Activated naive CD4-positive, alpha-beta T cell treated with anti-CD3 and anti-CD28 coated beads, Interleukin-2, amount 10 ng/mL, durations not matched to agents 7 days and 5 days (primary cell): ENCODE measurements at regions not wholly inside any gene's neighbourhood (a gene's known extent, or its start where the extent isn't known, plus 50 kb on each side); places are given as distances from the start of the nearest gene placed in this dataset.

ENCODE experiments used
- CTCF ChIA-PET: fragments of 350-600 bp; sonication (Branson Sonifier 250); formaldehyde crosslinking; loops from one replicate; lab custom pipeline; 2021; ENCODE audit warnings: antibody characterized with exemption; lab: Charles Lee
- DNase-seq: peaks from one replicate; pipeline ENCODE4 v3.0.0-alpha.2; 2020
- H3K27ac Mint-ChIP-seq: one replicate; pipeline ENCODE4 v1.8.0; 2021; ENCODE audit warnings: mild to moderate bottlenecking, moderate library complexity, mixed read lengths
- H3K27me3 Mint-ChIP-seq: one replicate; pipeline ENCODE4 v1.8.0; 2021; ENCODE audit warnings: mild to moderate bottlenecking, mixed read lengths
- H3K36me3 Mint-ChIP-seq: one replicate; pipeline ENCODE4 v1.8.0; 2021; ENCODE audit warnings: mixed read lengths
- H3K4me1 Mint-ChIP-seq: one replicate; pipeline ENCODE4 v1.8.0; 2021; ENCODE audit warnings: mixed read lengths
- H3K4me3 Mint-ChIP-seq: one replicate; pipeline ENCODE4 v1.8.0; 2021; ENCODE audit warnings: mild to moderate bottlenecking, moderate library complexity, mixed read lengths
- H3K9me3 Mint-ChIP-seq: one replicate; pipeline ENCODE4 v1.8.0; 2021; ENCODE audit warnings: mixed read lengths

DNA sequence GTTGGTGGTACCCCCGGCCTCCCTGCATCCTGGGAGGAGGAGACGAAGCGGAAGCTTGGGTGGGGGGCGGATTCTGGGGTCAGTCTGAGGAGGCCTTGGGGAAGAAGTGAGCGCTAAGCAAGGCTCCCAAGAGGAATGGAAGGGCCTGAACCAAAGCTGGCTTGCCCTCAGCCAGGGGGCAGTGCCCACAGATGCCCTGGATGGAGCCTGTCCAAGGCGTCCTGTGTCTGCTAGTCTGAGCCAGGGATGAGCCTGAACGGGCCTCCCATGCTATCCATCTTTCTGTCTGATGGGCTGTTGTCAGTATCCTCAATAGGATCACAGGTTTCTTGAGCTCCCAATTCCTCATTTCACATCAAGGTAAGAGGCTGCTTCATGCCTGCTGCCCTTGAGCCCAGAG lies 122.3 kb upstream of the LHX1 start:
- Mint-ChIP-seq H3K36me3 (no peaks in the 10 kb centered on the region), H3K27ac (no peak overlapping the region), H3K27me3 (peaks cover 75% of the 10 kb centered on the region), H3K4me1 (no peaks in the 10 kb centered on the region), H3K4me3 (no peak overlapping the region), H3K9me3 (no peaks in the 10 kb centered on the region)
- CTCF ChIA-PET = no interaction called here
- no peak for DNase-seq

DNA sequence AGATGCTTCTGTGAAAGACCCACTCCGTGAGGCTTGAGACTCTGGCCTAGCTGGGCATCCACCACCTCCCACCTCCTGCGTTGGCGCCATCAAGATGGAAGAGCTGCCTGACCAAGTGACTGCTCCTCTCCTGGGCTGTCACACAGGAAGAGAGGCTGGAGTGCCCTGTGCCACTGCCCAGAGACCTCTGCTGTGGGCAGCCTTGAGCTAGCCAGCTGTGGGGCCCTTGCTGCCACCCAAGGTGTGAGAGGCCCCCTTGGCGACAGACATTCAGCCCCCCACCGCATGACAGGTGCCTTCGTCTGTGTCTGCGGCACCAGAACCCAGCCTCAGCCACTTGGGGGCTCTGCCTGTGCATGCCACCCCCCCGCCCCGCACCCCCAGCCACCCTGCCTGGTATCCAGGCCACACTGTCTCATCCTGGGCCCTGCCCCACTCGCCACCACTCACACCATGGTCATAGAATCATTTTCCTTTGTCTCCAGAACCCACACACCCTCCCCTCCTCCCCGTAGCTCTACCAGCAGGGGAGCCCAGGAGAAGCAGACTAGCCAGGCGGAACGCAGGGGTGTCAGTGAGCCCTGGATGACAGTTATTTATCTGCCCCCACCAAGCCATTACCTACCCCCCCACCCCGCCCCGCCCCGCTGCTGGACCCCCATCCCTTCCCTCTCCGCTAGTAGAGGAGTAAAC lies 120.9 kb upstream of the LHX1 start:
- no peak overlapping the region for H3K27ac Mint-ChIP-seq
- no peak for DNase-seq
- H3K27me3 Mint-ChIP-seq = peaks cover 70% of the 10 kb centered on the region
- H3K9me3 Mint-ChIP-seq = no peaks in the 10 kb centered on the region
- H3K36me3 Mint-ChIP-seq = no peaks in the 10 kb centered on the region
- H3K4me3 Mint-ChIP-seq = no peak overlapping the region
- H3K4me1 Mint-ChIP-seq = no peaks in the 10 kb centered on the region
- CTCF ChIA-PET = no interaction called here

DNA sequence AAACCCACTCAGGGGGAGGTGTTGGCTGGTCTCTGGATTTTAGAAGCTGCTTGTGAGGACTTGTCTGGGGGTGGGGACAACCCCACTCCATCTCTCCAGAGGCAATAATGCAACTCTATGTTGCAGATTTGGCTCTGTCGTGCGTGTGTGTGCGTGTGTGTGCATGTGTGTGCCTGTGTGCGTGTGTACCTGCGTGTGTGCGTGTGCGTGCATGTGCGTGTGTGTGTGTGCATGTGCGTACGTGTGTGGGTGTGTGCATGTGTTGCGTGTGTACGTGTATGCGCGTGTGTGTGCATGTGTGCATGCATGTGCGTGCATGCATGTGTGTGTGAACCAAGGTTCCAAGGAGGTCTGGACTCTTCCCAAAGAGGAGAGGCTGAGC lies 120.4 kb upstream of the LHX1 start:
- H3K36me3 Mint-ChIP-seq = no peaks in the 10 kb centered on the region
- H3K4me1 Mint-ChIP-seq = no peaks in the 10 kb centered on the region
- H3K9me3 Mint-ChIP-seq = no peaks in the 10 kb centered on the region
- peaks cover 67% of the 10 kb centered on the region for H3K27me3 Mint-ChIP-seq
- no peak for DNase-seq
- CTCF ChIA-PET = no interaction called here
- H3K27ac Mint-ChIP-seq = no peak overlapping the region
- no peak overlapping the region for H3K4me3 Mint-ChIP-seq

DNA sequence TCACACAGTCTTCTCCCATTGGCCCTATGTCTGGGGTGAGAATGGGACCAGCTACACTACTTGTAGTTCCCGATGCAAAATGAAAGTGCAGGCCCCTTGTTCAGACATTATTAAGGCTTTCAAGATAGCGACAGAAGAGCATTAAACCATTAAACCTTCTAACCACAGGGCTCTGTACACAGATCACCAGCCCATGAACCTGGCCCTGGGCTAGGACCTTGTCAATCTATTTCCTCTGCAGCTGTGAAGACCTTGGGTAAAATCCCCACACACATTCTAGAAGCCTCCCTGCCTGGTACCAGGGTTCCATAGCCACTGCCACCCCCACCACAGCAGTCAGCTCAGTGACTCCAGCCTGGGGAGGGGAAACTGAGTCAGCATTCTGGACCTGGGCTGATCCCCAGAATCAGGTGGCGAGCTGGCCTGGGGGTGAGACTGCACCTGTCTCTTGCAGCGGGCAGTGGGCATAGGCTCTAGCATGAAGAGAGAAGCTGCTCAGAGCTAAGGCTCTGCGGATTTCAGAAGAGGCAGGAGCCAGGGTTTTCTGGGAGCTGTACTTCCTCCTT lies 119.7 kb upstream of the LHX1 start:
- H3K36me3 Mint-ChIP-seq = no peaks in the 10 kb centered on the region
- no peak overlapping the region for H3K4me3 Mint-ChIP-seq
- no peak overlapping the region for H3K27ac Mint-ChIP-seq
- DNase-seq = no peak
- H3K4me1 Mint-ChIP-seq = no peaks in the 10 kb centered on the region
- peaks cover 64% of the 10 kb centered on the region for H3K27me3 Mint-ChIP-seq
- no peaks in the 10 kb centered on the region for H3K9me3 Mint-ChIP-seq
- CTCF ChIA-PET = no interaction called here

DNA sequence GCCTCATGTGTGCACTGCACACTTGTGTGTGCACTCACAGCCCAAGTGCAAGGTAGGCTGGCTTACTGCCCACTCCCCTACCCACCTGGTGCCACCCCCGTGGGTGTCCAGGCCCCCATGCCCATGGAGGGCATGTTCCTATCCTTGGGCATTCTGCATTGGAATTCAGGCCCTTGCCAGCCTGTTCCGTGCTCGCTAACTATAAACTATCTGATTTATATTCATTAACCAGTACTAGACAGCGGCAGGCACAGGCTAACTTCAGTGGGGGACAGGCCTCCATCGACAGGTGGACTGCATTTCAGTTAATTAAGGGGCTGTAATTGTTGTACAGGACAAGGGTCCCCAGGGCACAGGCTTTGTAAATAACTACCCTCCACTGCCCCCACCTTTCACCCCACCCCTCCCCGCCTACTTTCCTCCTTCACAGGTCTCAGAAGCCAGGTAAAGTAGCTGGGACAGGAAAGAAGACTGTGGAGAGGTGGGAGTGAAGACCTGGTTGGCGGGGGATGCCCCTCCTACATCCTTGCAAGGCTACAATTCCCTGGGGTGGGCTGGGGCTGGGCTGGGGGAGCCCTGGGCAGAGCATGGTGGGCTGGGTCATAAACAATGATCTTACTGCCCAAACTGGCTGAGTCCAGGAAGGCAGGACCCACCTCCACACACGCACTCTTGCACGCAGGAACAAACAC lies 119.0 kb upstream of the LHX1 start:
- Mint-ChIP-seq H3K4me3 (no peak overlapping the region), H3K27me3 (peaks cover 57% of the 10 kb centered on the region), H3K9me3 (no peaks in the 10 kb centered on the region), H3K4me1 (no peaks in the 10 kb centered on the region), H3K27ac (no peak overlapping the region), H3K36me3 (no peaks in the 10 kb centered on the region)
- CTCF ChIA-PET = no interaction called here
- no peak for DNase-seq

DNA sequence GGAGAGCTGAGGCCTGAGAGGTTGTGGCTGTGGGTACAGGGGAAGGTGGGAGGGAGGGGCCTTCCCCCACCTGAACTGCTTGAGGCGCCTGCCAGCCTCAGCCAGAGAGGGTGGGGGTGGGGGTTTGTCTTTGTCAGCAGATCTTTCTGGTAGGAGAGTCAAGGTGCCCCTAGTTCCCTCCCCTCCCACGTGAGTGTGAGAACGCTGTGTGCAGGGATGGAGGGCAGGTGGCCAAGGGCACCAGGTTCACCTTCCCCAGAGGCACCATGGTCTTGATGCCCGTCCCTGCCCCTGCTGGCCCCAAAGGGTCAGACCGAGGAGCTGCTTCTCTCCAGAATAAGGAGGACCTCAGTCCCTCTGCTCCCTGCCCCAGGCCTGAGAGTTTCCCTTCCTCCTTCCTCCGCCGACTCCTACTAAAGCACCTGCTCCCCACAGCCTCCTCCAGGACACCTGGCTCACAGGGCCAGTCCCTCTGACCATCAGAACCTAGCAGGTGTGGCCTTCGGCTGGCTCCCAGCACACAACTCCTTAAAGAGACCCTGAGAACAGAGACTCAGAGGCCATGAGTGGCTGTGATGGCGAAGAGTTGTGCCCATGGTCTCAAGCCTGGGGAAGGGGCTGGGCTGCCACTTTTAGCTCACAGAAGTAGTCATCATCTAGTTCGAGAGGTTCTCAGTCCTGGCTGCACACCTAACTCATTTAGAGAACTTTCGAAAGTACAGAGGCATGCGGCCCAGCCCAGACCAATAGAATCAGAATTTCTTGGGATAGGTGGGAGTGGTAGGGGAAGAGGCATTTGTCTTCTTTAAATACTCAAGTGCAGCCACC lies 113.2 kb upstream of the LHX1 start:
- H3K27me3 Mint-ChIP-seq = peaks cover 72% of the 10 kb centered on the region
- no peaks in the 10 kb centered on the region for H3K9me3 Mint-ChIP-seq
- H3K27ac Mint-ChIP-seq = no peak overlapping the region
- CTCF ChIA-PET = no interaction called here
- DNase-seq = no peak
- no peak overlapping the region for H3K4me3 Mint-ChIP-seq
- no peaks in the 10 kb centered on the region for H3K4me1 Mint-ChIP-seq
- H3K36me3 Mint-ChIP-seq = no peaks in the 10 kb centered on the region

DNA sequence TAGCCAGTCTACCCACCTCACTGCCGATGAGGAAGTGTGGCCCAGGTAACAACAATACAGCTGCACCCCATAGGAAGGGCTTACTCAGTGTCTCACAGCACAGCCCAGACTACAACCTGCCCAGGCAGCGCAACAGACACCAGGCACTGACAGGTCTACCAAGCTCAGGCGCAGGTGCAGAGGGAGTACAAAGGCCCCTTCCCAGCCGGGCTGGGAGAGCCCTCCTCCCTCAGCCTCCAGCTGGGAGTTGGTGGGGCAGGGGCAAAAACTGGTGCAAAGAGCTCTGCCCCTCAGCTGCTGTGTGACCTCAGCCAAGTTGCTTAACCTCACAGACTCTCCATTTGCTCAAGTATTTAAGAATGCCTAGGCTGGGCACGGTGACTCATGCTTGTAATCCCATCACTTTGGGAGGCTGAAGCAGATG lies 112.6 kb upstream of the LHX1 start:
- Mint-ChIP-seq H3K9me3 (no peaks in the 10 kb centered on the region), H3K4me1 (no peaks in the 10 kb centered on the region), H3K27me3 (peaks cover 67% of the 10 kb centered on the region), H3K36me3 (no peaks in the 10 kb centered on the region), H3K4me3 (no peak overlapping the region), H3K27ac (no peak overlapping the region)
- DNase-seq = no peak
- CTCF ChIA-PET = no interaction called here

DNA sequence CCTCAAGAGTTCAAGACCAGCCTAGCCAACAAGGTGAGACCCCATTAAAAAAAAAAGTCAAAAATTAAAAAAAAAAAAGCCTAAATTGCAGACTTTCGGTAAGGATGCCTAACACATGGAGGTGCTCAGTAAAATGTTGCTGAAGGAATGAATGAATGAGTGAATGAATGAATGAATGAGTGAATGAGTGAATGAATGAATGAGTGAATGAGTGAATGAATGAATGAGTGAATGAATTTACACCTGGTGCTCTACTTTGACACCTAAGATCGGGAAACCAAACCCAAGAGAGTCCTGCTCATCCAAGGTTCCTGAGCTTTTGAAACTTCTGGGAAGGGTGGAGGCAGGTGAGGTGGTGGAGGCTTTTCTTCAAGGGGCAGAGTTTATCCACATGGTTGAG lies 112.2 kb upstream of the LHX1 start:
- Mint-ChIP-seq H3K27ac (no peak overlapping the region), H3K9me3 (no peaks in the 10 kb centered on the region), H3K27me3 (peaks cover 67% of the 10 kb centered on the region), H3K4me3 (no peak overlapping the region), H3K36me3 (no peaks in the 10 kb centered on the region), H3K4me1 (no peaks in the 10 kb centered on the region)
- CTCF ChIA-PET = no interaction called here
- DNase-seq = no peak

DNA sequence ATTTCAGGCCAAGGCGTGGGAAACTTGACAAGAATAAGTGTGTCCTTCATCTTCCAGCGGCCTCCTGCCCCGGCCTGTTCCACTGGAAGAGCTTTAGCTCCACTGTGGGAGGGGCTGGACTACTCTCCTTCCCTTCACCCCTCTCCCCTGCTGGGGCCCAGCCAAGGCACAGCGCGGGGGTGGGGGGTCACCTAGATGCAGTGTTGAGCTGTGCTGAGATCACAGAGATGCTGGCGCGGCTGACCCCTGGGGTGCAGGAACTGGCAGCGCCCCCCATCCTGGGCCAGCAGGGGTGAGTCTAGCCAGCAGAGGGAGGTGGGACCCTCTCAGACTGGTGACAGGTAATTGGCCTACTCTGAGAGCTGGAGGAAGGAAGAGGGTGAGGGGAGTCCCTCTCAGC lies 111.8 kb upstream of the LHX1 start:
- Mint-ChIP-seq H3K9me3 (no peaks in the 10 kb centered on the region), H3K4me1 (no peaks in the 10 kb centered on the region), H3K4me3 (no peak overlapping the region), H3K36me3 (no peaks in the 10 kb centered on the region), H3K27me3 (peaks cover 66% of the 10 kb centered on the region), H3K27ac (no peak overlapping the region)
- DNase-seq = no peak
- CTCF ChIA-PET = no interaction called here

DNA sequence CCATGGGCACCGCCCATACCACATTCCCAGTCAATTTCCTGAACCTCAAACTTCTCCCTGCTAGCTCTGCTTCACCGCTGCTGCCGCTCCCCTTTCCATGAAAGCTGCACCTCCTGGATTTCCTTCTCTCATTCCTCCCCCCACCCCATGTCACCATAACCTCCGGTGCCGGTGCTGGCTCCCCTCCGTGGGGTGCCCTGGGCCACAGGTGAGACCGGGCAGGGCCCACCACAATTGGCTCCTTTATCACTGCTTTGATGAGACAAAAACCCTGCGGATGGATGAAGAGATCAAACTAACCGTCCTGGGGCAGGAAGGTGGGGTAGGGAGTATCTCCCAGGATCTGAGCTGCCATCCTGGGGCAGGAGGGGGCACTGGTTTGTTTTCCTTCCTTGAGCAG lies 111.3 kb upstream of the LHX1 start:
- Mint-ChIP-seq H3K36me3 (no peaks in the 10 kb centered on the region), H3K27ac (no peak overlapping the region), H3K27me3 (peaks cover 62% of the 10 kb centered on the region), H3K4me1 (no peaks in the 10 kb centered on the region), H3K9me3 (no peaks in the 10 kb centered on the region), H3K4me3 (no peak overlapping the region)
- DNase-seq = no peak
- CTCF ChIA-PET = no interaction called here

DNA sequence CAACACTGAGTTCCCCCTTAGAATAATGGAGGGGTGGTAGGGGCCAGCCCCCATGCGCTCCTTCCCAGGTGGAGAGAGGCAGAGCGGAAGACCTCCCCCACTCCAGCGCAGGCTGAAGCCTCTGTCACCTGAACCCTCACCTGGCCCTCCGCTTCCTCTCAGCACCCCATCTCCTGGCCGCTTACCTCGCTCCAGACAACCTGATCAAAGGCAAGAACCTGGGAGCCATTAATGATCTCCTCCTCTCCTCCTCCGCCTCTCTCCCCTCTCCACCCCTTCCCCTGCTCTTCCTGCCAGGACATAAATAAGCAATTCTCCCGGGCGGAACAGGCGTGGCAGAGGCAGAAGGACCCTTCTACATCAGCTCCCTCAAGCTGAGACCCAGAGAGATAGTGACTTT lies 110.2 kb upstream of the LHX1 start:
- CTCF ChIA-PET = no interaction called here
- Mint-ChIP-seq H3K27me3 (peaks cover 54% of the 10 kb centered on the region), H3K4me1 (no peaks in the 10 kb centered on the region), H3K9me3 (no peaks in the 10 kb centered on the region), H3K4me3 (no peak overlapping the region), H3K36me3 (no peaks in the 10 kb centered on the region), H3K27ac (no peak overlapping the region)
- no peak for DNase-seq

DNA sequence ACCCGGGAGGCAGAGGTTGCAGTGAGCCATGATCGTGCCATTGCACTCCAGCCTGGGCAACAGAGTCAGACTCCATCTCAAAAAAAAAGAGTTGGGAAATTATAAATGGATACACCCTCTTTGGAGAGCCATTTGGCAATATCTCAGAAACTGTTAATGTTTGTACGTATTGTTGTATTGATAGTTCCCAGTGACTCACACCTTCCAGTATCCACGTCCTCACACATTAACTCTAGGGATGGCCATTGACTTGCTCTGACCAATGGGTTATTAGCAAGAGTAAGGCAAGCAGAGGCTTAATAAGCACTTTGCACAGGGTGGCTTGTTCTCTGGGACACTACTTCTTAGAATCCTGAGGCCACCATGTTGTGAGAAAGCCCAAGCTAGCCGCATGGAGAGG lies 107.6 kb upstream of the LHX1 start:
- Mint-ChIP-seq H3K4me1 (no peaks in the 10 kb centered on the region), H3K27ac (no peak overlapping the region), H3K9me3 (no peaks in the 10 kb centered on the region), H3K27me3 (peaks cover 42% of the 10 kb centered on the region), H3K36me3 (no peaks in the 10 kb centered on the region), H3K4me3 (no peak overlapping the region)
- DNase-seq = no peak
- CTCF ChIA-PET = no interaction called here

DNA sequence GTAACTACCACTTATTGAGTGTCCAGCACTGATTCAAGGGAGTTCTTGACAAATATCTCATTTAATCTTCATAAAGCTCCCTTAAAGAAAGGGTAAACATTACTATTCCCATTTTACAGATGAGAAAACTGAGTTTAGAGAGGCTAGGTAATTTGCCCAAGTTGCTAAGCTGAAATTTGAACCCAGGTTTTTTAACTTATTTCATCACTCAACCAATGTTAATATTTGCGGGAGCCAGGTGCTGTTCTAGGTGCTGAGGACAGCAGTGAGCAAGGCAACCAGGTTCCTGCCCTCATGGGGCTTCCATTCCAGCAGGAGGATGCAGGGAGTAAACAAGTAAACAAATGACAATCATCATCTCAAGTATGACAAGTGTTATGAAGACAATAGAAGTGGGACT lies 104.0 kb upstream of the LHX1 start:
- no peak for DNase-seq
- Mint-ChIP-seq H3K4me3 (no peak overlapping the region), H3K36me3 (no peaks in the 10 kb centered on the region), H3K4me1 (no peaks in the 10 kb centered on the region), H3K9me3 (no peaks in the 10 kb centered on the region), H3K27me3 (peaks cover 20% of the 10 kb centered on the region), H3K27ac (no peak overlapping the region)
- CTCF ChIA-PET = no interaction called here

DNA sequence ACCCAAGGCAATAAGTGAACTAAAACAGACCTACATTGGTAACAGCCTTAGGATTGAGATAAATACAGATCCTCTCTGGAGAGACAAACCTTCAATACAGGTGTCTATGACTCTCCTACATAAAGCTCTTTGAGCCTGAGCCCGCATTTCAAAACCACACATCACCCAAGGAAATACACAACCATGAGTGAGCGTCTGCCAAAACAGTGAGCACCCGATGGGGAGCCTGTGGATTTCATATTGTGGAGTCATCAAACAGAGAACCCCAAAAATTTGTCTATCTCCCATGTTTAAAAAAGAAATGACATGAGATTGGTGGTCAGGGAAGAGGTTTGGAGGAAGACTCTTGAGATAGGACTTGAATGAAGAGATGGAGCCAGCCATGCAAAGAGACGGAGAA lies 102.2 kb upstream of the LHX1 start:
- DNase-seq = no peak
- no peaks in the 10 kb centered on the region for H3K36me3 Mint-ChIP-seq
- H3K4me3 Mint-ChIP-seq = no peak overlapping the region
- H3K4me1 Mint-ChIP-seq = no peaks in the 10 kb centered on the region
- no peaks in the 10 kb centered on the region for H3K9me3 Mint-ChIP-seq
- CTCF ChIA-PET = no interaction called here
- no peak overlapping the region for H3K27ac Mint-ChIP-seq
- H3K27me3 Mint-ChIP-seq = peaks cover 23% of the 10 kb centered on the region
